ENCODE measurements at regions not wholly inside any gene's neighbourhood (a gene's known extent, or its start where the extent isn't known, plus 50 kb on each side); places are given as distances from the start of the nearest gene placed in this dataset.

DNA sequence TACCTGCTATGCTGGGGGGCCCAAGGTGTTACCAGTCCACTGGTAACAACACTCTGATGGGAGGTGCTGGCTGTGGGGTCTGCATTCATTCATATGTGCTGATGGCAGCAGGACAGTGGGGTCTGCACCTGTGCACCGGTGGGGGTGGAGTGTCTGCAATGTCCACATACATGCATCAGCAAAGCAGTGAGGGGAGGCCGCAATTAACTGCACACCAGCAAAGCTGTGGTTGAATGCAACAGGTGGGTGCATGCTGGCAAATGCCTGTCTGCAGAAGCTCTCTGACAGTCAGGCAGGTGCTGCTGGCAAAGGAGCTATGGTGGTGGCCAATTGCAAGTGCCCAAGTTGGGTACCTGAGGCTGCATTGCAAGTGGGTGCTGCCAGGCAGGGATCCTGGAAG, 426.5 kb upstream of the FMR1 start (continued):
- TF ChIP-seq, protein P1, sequence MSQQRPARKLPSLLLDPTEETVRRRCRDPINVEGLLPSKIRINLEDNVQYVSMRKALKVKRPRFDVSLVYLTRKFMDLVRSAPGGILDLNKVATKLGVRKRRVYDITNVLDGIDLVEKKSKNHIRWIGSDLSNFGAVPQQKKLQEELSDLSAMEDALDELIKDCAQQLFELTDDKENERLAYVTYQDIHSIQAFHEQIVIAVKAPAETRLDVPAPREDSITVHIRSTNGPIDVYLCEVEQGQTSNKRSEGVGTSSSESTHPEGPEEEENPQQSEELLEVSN (IDR thresholded peaks at IDR 0.05; ENCODE audit: borderline replicate concordance, low read depth) = no peak
- TF ChIP-seq CEBPB (IDR thresholded peaks at IDR 0.05) = no peak

DNA sequence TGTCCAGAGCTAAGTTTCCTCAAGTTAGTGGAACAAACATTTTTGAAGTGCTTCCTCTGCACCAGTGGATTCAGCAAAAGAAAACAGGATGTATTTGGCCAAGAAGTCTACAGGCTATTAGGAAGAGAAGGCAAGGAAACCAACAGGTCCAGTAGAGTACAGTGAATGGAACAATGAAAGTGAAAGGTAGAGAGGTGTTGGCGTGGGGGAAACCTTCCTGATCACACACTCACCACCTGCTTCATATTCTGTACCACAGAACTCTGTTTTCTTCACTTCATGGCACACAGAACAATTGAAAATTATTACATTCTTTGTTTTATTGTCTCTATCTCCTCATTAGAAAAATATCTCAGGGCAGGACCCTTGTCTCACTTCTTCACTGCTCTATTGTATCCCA, 417.4 kb upstream of the FMR1 start:
- ATAC-seq (no peak), DNase-seq (ENCODE audit: low read depth in 1 of 2, low spot score in 1 of 2) (no peak), FAIRE-seq (no peak)
- H3K9me3 ChIP-seq = no peaks in the 10 kb centered on the region
- 0% methylated on average over 1 of the region's 1 CpG for WGBS (ENCODE audit: missing lambda C conversion rate)
- H3K4me2 ChIP-seq = no peak overlapping the region
- TF ChIP-seq RFX5 (IDR thresholded peaks at IDR 0.05) (no peak), HOXA7 (CRISPR knock-in tag; IDR thresholded peaks at IDR 0.05) (no peak), ATOH8 (CRISPR knock-in tag; IDR thresholded peaks at IDR 0.05; ENCODE audit: low read depth) (no peak), SMC3 (IDR thresholded peaks at IDR 0.05) (no peak)
- no peak overlapping the region for H3K4me3 ChIP-seq
- POLR2A ChIA-PET = no interaction called here
- CTCF ChIA-PET = no interaction called here
- no peaks in the 10 kb centered on the region for H3K4me1 ChIP-seq
- H3K27ac ChIP-seq = no peak overlapping the region

- no peak for FAIRE-seq
Observed at GRCh38 chrX:147498796-147499195, 412.9 kb upstream of the FMR1 start.

DNA sequence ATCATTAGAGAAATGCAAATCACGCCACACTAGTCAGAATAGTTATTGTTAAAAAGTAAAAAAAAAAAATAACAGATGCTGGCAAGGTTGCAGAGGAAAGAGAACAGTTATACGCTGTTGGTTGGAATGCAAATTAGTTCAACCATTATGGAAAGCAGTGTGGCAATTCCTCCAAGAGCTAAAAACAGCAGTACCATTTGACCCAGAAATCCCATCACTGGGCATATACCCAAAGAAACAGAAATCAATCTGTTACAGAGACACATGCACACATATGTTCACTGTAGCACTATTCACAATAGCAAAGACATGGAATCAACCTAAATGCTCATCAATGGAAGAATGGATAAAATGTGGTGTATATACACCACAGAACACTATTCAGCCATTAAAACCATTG, 388.7 kb upstream of the FMR1 start:
- ChIA-PET POLR2A (no interaction called here), CTCF (no interaction called here)
- no peak overlapping the region for H3K27ac ChIP-seq
- 2% methylated on average over 2 of the region's 2 CpGs for WGBS (ENCODE audit: missing lambda C conversion rate)
- FAIRE-seq = no peak
- ATAC-seq = no peak
- DNase-seq (ENCODE audit: low read depth in 1 of 2, low spot score in 1 of 2) = no peak
- H3K9me3 ChIP-seq = no peaks in the 10 kb centered on the region
- TF ChIP-seq EP300 (IDR thresholded peaks at IDR 0.05) (no peak), FOSB (CRISPR knock-in tag; IDR thresholded peaks at IDR 0.05) (no peak), ESRRA (IDR thresholded peaks at IDR 0.05; ENCODE audit: borderline replicate concordance, low read length) (no peak)
- no peak overlapping the region for H3K4me2 ChIP-seq
- no peak overlapping the region for H3K4me3 ChIP-seq
- no peaks in the 10 kb centered on the region for H3K4me1 ChIP-seq

More at GRCh38 chrX:147498796-147499195, 412.9 kb upstream of the FMR1 start:
- ATAC-seq (no peak), DNase-seq (ENCODE audit: low read depth in 1 of 2, low spot score in 1 of 2) (no peak)
- Histone ChIP-seq H3K4me1 (no peaks in the 10 kb centered on the region), H3K27ac (no peak overlapping the region), H3K4me3 (no peak overlapping the region), H3K9me3 (no peaks in the 10 kb centered on the region), H3K4me2 (no peak overlapping the region)
- CTCF ChIA-PET = no interaction called here
- 0% methylated on average over 1 of the region's 1 CpG for WGBS (ENCODE audit: missing lambda C conversion rate)
- TF ChIP-seq SREBF2 (IDR thresholded peaks at IDR 0.05) (no peak), JUN (IDR thresholded peaks at IDR 0.05) (no peak), BHLHE40 (IDR thresholded peaks at IDR 0.05; ENCODE audit: low read depth, low read length) (no peak), JUNB (IDR thresholded peaks at IDR 0.05) (no peak), ZSCAN20 (CRISPR knock-in tag; IDR thresholded peaks at IDR 0.05) (no peak), EHMT2 (IDR thresholded peaks at IDR 0.05; ENCODE audit: low read depth) (no peak), TP53 (CRISPR knock-in tag; IDR thresholded peaks at IDR 0.05) (no peak), RFX5 (IDR thresholded peaks at IDR 0.05) (no peak), ZFP36 (IDR thresholded peaks at IDR 0.05; ENCODE audit: borderline replicate concordance, partially characterized antibody) (no peak), CEBPB (IDR thresholded peaks at IDR 0.05) (no peak)
- TF ChIP-seq, protein P2, sequence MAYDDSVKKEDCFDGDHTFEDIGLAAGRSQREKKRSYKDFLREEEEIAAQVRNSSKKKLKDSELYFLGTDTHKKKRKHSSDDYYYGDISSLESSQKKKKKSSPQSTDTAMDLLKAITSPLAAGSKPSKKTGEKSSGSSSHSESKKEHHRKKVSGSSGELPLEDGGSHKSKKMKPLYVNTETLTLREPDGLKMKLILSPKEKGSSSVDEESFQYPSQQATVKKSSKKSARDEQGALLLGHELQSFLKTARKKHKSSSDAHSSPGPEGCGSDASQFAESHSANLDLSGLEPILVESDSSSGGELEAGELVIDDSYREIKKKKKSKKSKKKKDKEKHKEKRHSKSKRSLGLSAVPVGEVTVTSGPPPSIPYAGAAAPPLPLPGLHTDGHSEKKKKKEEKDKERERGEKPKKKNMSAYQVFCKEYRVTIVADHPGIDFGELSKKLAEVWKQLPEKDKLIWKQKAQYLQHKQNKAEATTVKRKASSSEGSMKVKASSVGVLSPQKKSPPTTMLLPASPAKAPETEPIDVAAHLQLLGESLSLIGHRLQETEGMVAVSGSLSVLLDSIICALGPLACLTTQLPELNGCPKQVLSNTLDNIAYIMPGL (CRISPR knock-in tag; IDR thresholded peaks at IDR 0.05; ENCODE audit: borderline replicate concordance) = no peak
- POLR2A ChIA-PET = no interaction called here

Data from A549 (cell line).